ENCODE measurements at regions not wholly inside any gene's neighbourhood (a gene's known extent, or its start where the extent isn't known, plus 50 kb on each side); places are given as distances from the start of the nearest gene placed in this dataset.

- TF ChIP-seq NRF1 (IDR thresholded peaks at IDR 0.05; ENCODE audit: low read depth, low read length) = no peak
- no peak for TF ChIP-seq TCF12 (IDR thresholded peaks at IDR 0.05; ENCODE audit: low read depth, low read length)
- no peak for TF ChIP-seq TAF1 (IDR thresholded peaks at IDR 0.05; ENCODE audit: low read depth, low read length)
These were observed 172.2 kb upstream of the MEF2C start (continued) for GRCh38 chr5:89055015-89055694.
